ENCODE measurements at regions not wholly inside any gene's neighbourhood (a gene's known extent, or its start where the extent isn't known, plus 50 kb on each side); places are given as distances from the start of the nearest gene placed in this dataset.

GRCh38 chr5:74386571-74387334, 253.8 kb downstream of the ENC1 start:
- no peak overlapping the region for H3K4me3 ChIP-seq (ENCODE audit: low read depth in 1 of 2, low read length in 2 of 2)
- no peaks in the 10 kb centered on the region for H3K36me3 ChIP-seq (ENCODE audit: control insufficient read depth in 2 of 2, insufficient read depth in 2 of 2, low read length in 1 of 2)
- no peaks in the 10 kb centered on the region for H3K4me1 ChIP-seq (ENCODE audit: control insufficient read depth in 2 of 2, insufficient read depth in 2 of 2, low read length in 1 of 2)
- no peak overlapping the region for H3K27ac ChIP-seq (ENCODE audit: low read depth in 2 of 2, low read length in 1 of 2)
- H3K9me3 ChIP-seq (ENCODE audit: control insufficient read depth in 2 of 2, insufficient read depth in 1 of 2, low read depth in 1 of 2, low read length in 1 of 2), result no peaks in the 10 kb centered on the region
- no peaks in the 10 kb centered on the region for H3K27me3 ChIP-seq (ENCODE audit: control insufficient read depth in 1 of 2, insufficient read depth in 2 of 2, low read length in 2 of 2)
- WGBS, 2 donors, result 75 to 77% methylated on average over 4 of the region's 4 CpGs

GRCh38 chr5:74384851-74385250, 255.7 kb downstream of the ENC1 start:
- H3K4me3 ChIP-seq (ENCODE audit: low read depth in 1 of 2, low read length in 2 of 2), result no peak overlapping the region
- no peaks in the 10 kb centered on the region for H3K9me3 ChIP-seq (ENCODE audit: control insufficient read depth in 2 of 2, insufficient read depth in 1 of 2, low read depth in 1 of 2, low read length in 1 of 2)
- H3K4me1 ChIP-seq (ENCODE audit: control insufficient read depth in 2 of 2, insufficient read depth in 2 of 2, low read length in 1 of 2), result no peaks in the 10 kb centered on the region
- no peaks in the 10 kb centered on the region for H3K27me3 ChIP-seq (ENCODE audit: control insufficient read depth in 1 of 2, insufficient read depth in 2 of 2, low read length in 2 of 2)
- H3K27ac ChIP-seq (ENCODE audit: low read depth in 2 of 2, low read length in 1 of 2), result no peak overlapping the region
- no peaks in the 10 kb centered on the region for H3K36me3 ChIP-seq (ENCODE audit: control insufficient read depth in 2 of 2, insufficient read depth in 2 of 2, low read length in 1 of 2)
- WGBS, 2 donors, result 9 to 26% methylated on average over 2 of the region's 2 CpGs

GRCh38 chr5:74382987-74383593, 257.4 kb downstream of the ENC1 start:
- WGBS, 2 donors, result 45 to 56% methylated on average over 4 of the region's 4 CpGs
- no peaks in the 10 kb centered on the region for H3K4me1 ChIP-seq (ENCODE audit: control insufficient read depth in 2 of 2, insufficient read depth in 2 of 2, low read length in 1 of 2)
- H3K27ac ChIP-seq (ENCODE audit: low read depth in 2 of 2, low read length in 1 of 2), result peak overlapping the region in 1 of 2 donors; percentile 3
- no peaks in the 10 kb centered on the region for H3K9me3 ChIP-seq (ENCODE audit: control insufficient read depth in 2 of 2, insufficient read depth in 1 of 2, low read depth in 1 of 2, low read length in 1 of 2)
- H3K36me3 ChIP-seq (ENCODE audit: control insufficient read depth in 2 of 2, insufficient read depth in 2 of 2, low read length in 1 of 2), result no peaks in the 10 kb centered on the region
- H3K27me3 ChIP-seq (ENCODE audit: control insufficient read depth in 1 of 2, insufficient read depth in 2 of 2, low read length in 2 of 2), result no peaks in the 10 kb centered on the region
- H3K4me3 ChIP-seq (ENCODE audit: low read depth in 1 of 2, low read length in 2 of 2), result no peak overlapping the region

- Histone ChIP-seq H3K4me1 (ENCODE audit: control insufficient read depth in 2 of 2, insufficient read depth in 2 of 2, low read length in 1 of 2) (no peaks in the 10 kb centered on the region), H3K27ac (ENCODE audit: low read depth in 2 of 2, low read length in 1 of 2) (no peak overlapping the region), H3K4me3 (ENCODE audit: low read depth in 1 of 2, low read length in 2 of 2) (no peak overlapping the region), H3K27me3 (ENCODE audit: control insufficient read depth in 1 of 2, insufficient read depth in 2 of 2, low read length in 2 of 2) (no peaks in the 10 kb centered on the region), H3K9me3 (ENCODE audit: control insufficient read depth in 2 of 2, insufficient read depth in 1 of 2, low read depth in 1 of 2, low read length in 1 of 2) (no peaks in the 10 kb centered on the region), H3K36me3 (ENCODE audit: control insufficient read depth in 2 of 2, insufficient read depth in 2 of 2, low read length in 1 of 2) (no peaks in the 10 kb centered on the region)
- WGBS, 2 donors, result 76 to 81% methylated on average over 3 of the region's 3 CpGs
Observed at GRCh38 chr5:74382123-74382855, 258.2 kb downstream of the ENC1 start.

GRCh38 chr5:74380193-74380592, 260.3 kb downstream of the ENC1 start:
- WGBS, 2 donors, result 73 to 84% methylated on average over 5 of the region's 5 CpGs
- Histone ChIP-seq H3K9me3 (ENCODE audit: control insufficient read depth in 2 of 2, insufficient read depth in 1 of 2, low read depth in 1 of 2, low read length in 1 of 2) (no peaks in the 10 kb centered on the region), H3K27ac (ENCODE audit: low read depth in 2 of 2, low read length in 1 of 2) (no peak overlapping the region), H3K27me3 (ENCODE audit: control insufficient read depth in 1 of 2, insufficient read depth in 2 of 2, low read length in 2 of 2) (no peaks in the 10 kb centered on the region), H3K4me1 (ENCODE audit: control insufficient read depth in 2 of 2, insufficient read depth in 2 of 2, low read length in 1 of 2) (no peaks in the 10 kb centered on the region), H3K36me3 (ENCODE audit: control insufficient read depth in 2 of 2, insufficient read depth in 2 of 2, low read length in 1 of 2) (no peaks in the 10 kb centered on the region), H3K4me3 (ENCODE audit: low read depth in 1 of 2, low read length in 2 of 2) (no peak overlapping the region)

GRCh38 chr5:74378464-74378863, 262.1 kb downstream of the ENC1 start:
- no peaks in the 10 kb centered on the region for H3K36me3 ChIP-seq (ENCODE audit: control insufficient read depth in 2 of 2, insufficient read depth in 2 of 2, low read length in 1 of 2)
- no peak overlapping the region for H3K27ac ChIP-seq (ENCODE audit: low read depth in 2 of 2, low read length in 1 of 2)
- 47 to 81% methylated on average over 1 of the region's 1 CpG for WGBS, 2 donors
- no peaks in the 10 kb centered on the region for H3K4me1 ChIP-seq (ENCODE audit: control insufficient read depth in 2 of 2, insufficient read depth in 2 of 2, low read length in 1 of 2)
- H3K27me3 ChIP-seq (ENCODE audit: control insufficient read depth in 1 of 2, insufficient read depth in 2 of 2, low read length in 2 of 2), result no peaks in the 10 kb centered on the region
- H3K9me3 ChIP-seq (ENCODE audit: control insufficient read depth in 2 of 2, insufficient read depth in 1 of 2, low read depth in 1 of 2, low read length in 1 of 2), result no peaks in the 10 kb centered on the region
- no peak overlapping the region for H3K4me3 ChIP-seq (ENCODE audit: low read depth in 1 of 2, low read length in 2 of 2)

- 57 to 78% methylated on average over 1 of the region's 1 CpG for WGBS, 2 donors
- Histone ChIP-seq H3K27me3 (ENCODE audit: control insufficient read depth in 1 of 2, insufficient read depth in 2 of 2, low read length in 2 of 2) (no peaks in the 10 kb centered on the region), H3K9me3 (ENCODE audit: control insufficient read depth in 2 of 2, insufficient read depth in 1 of 2, low read depth in 1 of 2, low read length in 1 of 2) (no peaks in the 10 kb centered on the region)
Observed at GRCh38 chr5:74376187-74376586, 264.3 kb downstream of the ENC1 start.

GRCh38 chr5:74375271-74375670, 265.3 kb downstream of the ENC1 start:
- no peak overlapping the region for H3K27ac ChIP-seq (ENCODE audit: low read depth in 2 of 2, low read length in 1 of 2)
- no peaks in the 10 kb centered on the region for H3K4me1 ChIP-seq (ENCODE audit: control insufficient read depth in 2 of 2, insufficient read depth in 2 of 2, low read length in 1 of 2)
- H3K4me3 ChIP-seq (ENCODE audit: low read depth in 1 of 2, low read length in 2 of 2), result no peak overlapping the region
- H3K36me3 ChIP-seq (ENCODE audit: control insufficient read depth in 2 of 2, insufficient read depth in 2 of 2, low read length in 1 of 2), result no peaks in the 10 kb centered on the region
- no peaks in the 10 kb centered on the region for H3K9me3 ChIP-seq (ENCODE audit: control insufficient read depth in 2 of 2, insufficient read depth in 1 of 2, low read depth in 1 of 2, low read length in 1 of 2)
- WGBS, 2 donors, result 46 to 59% methylated on average over 2 of the region's 2 CpGs
- H3K27me3 ChIP-seq (ENCODE audit: control insufficient read depth in 1 of 2, insufficient read depth in 2 of 2, low read length in 2 of 2), result no peaks in the 10 kb centered on the region

More at GRCh38 chr5:74376187-74376586, 264.3 kb downstream of the ENC1 start:
- Histone ChIP-seq H3K4me3 (ENCODE audit: low read depth in 1 of 2, low read length in 2 of 2) (no peak overlapping the region), H3K27ac (ENCODE audit: low read depth in 2 of 2, low read length in 1 of 2) (no peak overlapping the region), H3K36me3 (ENCODE audit: control insufficient read depth in 2 of 2, insufficient read depth in 2 of 2, low read length in 1 of 2) (no peaks in the 10 kb centered on the region), H3K4me1 (ENCODE audit: control insufficient read depth in 2 of 2, insufficient read depth in 2 of 2, low read length in 1 of 2) (no peaks in the 10 kb centered on the region)

GRCh38 chr5:74374656-74375055, 265.9 kb downstream of the ENC1 start:
- Histone ChIP-seq H3K4me1 (ENCODE audit: control insufficient read depth in 2 of 2, insufficient read depth in 2 of 2, low read length in 1 of 2) (no peaks in the 10 kb centered on the region), H3K27me3 (ENCODE audit: control insufficient read depth in 1 of 2, insufficient read depth in 2 of 2, low read length in 2 of 2) (no peaks in the 10 kb centered on the region), H3K27ac (ENCODE audit: low read depth in 2 of 2, low read length in 1 of 2) (no peak overlapping the region), H3K9me3 (ENCODE audit: control insufficient read depth in 2 of 2, insufficient read depth in 1 of 2, low read depth in 1 of 2, low read length in 1 of 2) (no peaks in the 10 kb centered on the region), H3K36me3 (ENCODE audit: control insufficient read depth in 2 of 2, insufficient read depth in 2 of 2, low read length in 1 of 2) (no peaks in the 10 kb centered on the region), H3K4me3 (ENCODE audit: low read depth in 1 of 2, low read length in 2 of 2) (no peak overlapping the region)
- WGBS, 2 donors, result 76 to 78% methylated on average over 4 of the region's 4 CpGs
